HEK293T (cell line): ENCODE measurements at regions not wholly inside any gene's neighbourhood (a gene's known extent, or its start where the extent isn't known, plus 50 kb on each side); places are given as distances from the start of the nearest gene placed in this dataset.

Source experiments
- CTCF ChIA-PET: fragments of 350-600 bp; formaldehyde crosslinking; extraction: SDS; loops from one replicate; lab custom pipeline; 2021; ENCODE audit warnings: antibody characterized with exemption, inconsistent platforms; lab: Yijun Ruan, JAX
- POLR2A ChIA-PET: fragments of 350-600 bp; formaldehyde crosslinking; extraction: SDS; loops from one replicate; lab custom pipeline; 2020; ENCODE audit warnings: antibody characterized with exemption, inconsistent platforms; lab: Yijun Ruan, JAX
- DNase-seq: peaks from one replicate; pipeline ENCODE4 v3.0.0; 2012; ENCODE audit warnings: mixed read lengths; ENCODE audit errors: extremely low spot score
- ARNT ChIP-seq: fragments of 450-650 bp; IDR thresholded peaks from 2 replicates; pipeline ENCODE4 v1.6.1; 2017; ENCODE audit warnings: mild to moderate bottlenecking
- BHLHE40 ChIP-seq: fragments of 450-650 bp; IDR thresholded peaks from 2 replicates; pipeline ENCODE4 v1.6.1; 2016; ENCODE audit warnings: mild to moderate bottlenecking, moderate library complexity, borderline replicate concordance
- CTBP1 ChIP-seq: fragments of 450-650 bp; IDR thresholded peaks from 2 replicates; pipeline ENCODE4 v1.6.1; 2016; ENCODE audit warnings: borderline replicate concordance
- ELF4 ChIP-seq: fragments of 450-650 bp; IDR thresholded peaks from 2 replicates; pipeline ENCODE4 v1.6.1; 2017; ENCODE audit warnings: antibody characterized with exemption
- FOXA1 ChIP-seq: fragments of 450-650 bp; IDR thresholded peaks from 2 replicates; pipeline ENCODE4 v1.6.1; 2016; ENCODE audit warnings: mild to moderate bottlenecking
- FOXK2 ChIP-seq: fragments of 450-650 bp; IDR thresholded peaks from 2 replicates; pipeline ENCODE4 v1.6.1; 2016; ENCODE audit warnings: mild to moderate bottlenecking
- FOXM1 ChIP-seq: fragments of 450-650 bp; IDR thresholded peaks from 2 replicates; pipeline ENCODE4 v1.6.1; 2017; ENCODE audit warnings: mild to moderate bottlenecking, borderline replicate concordance
- HDGF ChIP-seq: fragments of 450-650 bp; IDR thresholded peaks from 2 replicates; pipeline ENCODE4 v1.6.1; 2017; ENCODE audit warnings: antibody characterized with exemption, borderline replicate concordance
- L3MBTL2 ChIP-seq: fragments of 450-650 bp; conservative IDR thresholded peaks from 2 replicates; pipeline ENCODE4 v1.6.1; 2016; ENCODE audit warnings: mild to moderate bottlenecking
- LEF1 ChIP-seq: fragments of 450-650 bp; IDR thresholded peaks from 2 replicates; pipeline ENCODE4 v1.6.1; 2017; ENCODE audit warnings: mild to moderate bottlenecking, borderline replicate concordance
- NFRKB ChIP-seq: fragments of 450-650 bp; IDR thresholded peaks from 2 replicates; pipeline ENCODE4 v1.6.1; 2016; ENCODE audit warnings: mild to moderate bottlenecking, moderate library complexity
- SP1 ChIP-seq: fragments of 450-650 bp; IDR thresholded peaks from 2 replicates; pipeline ENCODE4 v1.6.1; 2017
- SUZ12 ChIP-seq: fragments of 450-650 bp; IDR thresholded peaks from 2 replicates; pipeline ENCODE4 v1.6.1; 2016; ENCODE audit warnings: mild to moderate bottlenecking
- TARDBP ChIP-seq: fragments of 450-650 bp; IDR thresholded peaks from 2 replicates; pipeline ENCODE4 v1.6.1; 2016
- ZNF384 ChIP-seq: fragments of 450-650 bp; IDR thresholded peaks from 2 replicates; pipeline ENCODE4 v1.6.1; 2016
- TF ChIP-seq, protein P1 (sequence below): fragments of 450-650 bp; IDR thresholded peaks from 2 replicates; pipeline ENCODE4 v1.6.1; 2016

DNA sequence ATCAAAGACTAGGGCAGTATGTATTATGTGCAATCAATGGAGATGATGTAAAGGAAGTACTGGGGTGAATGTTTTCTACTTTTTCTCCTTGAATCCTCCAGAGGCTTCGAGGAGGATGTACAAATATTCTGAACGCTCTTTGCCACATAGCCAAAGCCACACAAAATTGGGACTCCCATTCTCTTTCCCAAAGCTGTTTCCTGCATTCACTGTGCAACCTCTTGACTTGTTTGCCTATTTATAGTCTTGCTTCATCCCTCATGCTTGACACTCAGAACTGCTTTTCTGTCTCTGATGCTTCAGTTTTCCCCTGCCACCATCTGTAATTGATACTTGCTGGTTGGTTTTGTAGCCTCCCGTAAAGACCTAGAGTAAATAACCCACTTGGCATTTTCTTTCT is 208.2 kb upstream of the RBMS1 start:
- DNase-seq: no peak
- ChIA-PET CTCF (no interaction called here), POLR2A (no interaction called here)
- TF ChIP-seq HDGF: no peak
- no peak for TF ChIP-seq SUZ12

DNA sequence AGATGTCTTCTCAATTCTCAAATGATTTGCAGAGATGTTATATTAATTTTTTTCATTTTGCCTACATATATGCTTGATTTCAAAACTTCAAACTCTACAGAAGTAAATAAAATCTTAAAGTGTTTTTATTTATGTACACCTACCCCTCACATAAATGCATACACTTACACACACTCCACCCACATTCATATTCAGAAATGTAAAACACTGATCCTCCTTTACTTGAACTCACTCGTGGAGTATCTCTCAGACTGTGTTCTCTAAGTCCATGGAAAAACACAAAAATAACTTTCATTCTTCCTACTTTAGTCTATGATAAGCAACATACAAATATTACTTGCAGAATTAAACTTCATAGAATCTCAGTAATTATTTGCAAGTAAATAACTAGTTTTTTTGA is 209.1 kb upstream of the RBMS1 start:
- CTCF ChIA-PET: no interaction called here

DNA sequence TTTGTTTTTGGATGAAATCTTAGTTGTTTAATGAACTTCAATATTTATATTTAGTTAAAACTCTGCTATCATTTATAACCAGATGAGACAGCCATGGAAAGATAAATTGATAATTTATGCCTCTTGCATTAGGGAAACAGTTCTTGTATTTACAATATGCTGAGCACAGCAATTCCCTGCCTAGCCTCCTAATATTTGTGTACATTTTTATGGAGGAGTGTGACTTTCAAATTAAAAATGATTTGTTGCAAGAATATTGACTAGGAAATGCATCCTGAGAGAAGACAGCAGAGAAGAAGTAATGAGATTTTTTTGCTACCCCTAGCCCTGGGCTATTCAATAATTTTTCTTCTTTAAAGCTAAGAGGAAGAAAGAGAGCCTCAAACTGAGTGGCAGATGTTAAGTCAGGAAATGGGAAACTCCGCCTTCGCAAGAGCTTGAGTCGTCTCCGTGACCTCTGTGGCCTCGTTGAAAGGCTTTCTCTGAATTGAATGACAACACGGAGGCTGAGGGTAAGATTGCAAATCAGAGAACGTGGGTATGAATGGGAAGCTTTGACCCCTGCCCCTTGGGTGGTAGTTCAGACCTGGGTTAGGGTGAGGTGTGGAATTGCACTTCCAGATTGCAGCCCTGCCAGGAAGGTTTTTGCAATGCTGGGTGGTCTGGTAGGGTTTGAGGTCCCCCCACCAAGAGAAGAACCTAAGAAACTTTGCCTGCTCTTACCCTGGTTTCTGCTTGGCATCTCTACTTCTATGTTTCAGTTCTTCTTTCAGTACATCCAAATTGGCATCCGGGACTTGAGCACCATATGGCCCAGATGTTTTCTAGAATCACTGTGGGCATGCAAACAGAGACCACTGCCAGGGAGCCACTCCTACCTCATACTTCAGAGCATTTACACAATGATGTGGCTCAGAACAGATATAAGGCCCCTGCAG is 210.3 kb upstream of the RBMS1 start:
- ChIA-PET CTCF (no interaction called here), POLR2A (no interaction called here)
- DNase-seq: no peak
- TF ChIP-seq ELF4 (no peak), NFRKB (no peak), FOXK2 (no peak), BHLHE40 (no peak), TARDBP (no peak), SUZ12 (no peak), L3MBTL2 (no peak), ZNF384 (no peak), SP1 (no peak), CTBP1 (no peak), LEF1 (no peak)
- TF ChIP-seq, protein P1, sequence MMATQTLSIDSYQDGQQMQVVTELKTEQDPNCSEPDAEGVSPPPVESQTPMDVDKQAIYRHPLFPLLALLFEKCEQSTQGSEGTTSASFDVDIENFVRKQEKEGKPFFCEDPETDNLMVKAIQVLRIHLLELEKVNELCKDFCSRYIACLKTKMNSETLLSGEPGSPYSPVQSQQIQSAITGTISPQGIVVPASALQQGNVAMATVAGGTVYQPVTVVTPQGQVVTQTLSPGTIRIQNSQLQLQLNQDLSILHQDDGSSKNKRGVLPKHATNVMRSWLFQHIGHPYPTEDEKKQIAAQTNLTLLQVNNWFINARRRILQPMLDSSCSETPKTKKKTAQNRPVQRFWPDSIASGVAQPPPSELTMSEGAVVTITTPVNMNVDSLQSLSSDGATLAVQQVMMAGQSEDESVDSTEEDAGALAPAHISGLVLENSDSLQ: no peak

More for the DNA sequence above, 209.1 kb upstream of the RBMS1 start:
- POLR2A ChIA-PET: no interaction called here
- DNase-seq: no peak
- TF ChIP-seq BHLHE40 (no peak), SP1 (no peak), CTBP1 (no peak), FOXK2 (no peak), LEF1 (no peak), ZNF384 (no peak), TARDBP (no peak)
- TF ChIP-seq, protein P1: no peak

DNA sequence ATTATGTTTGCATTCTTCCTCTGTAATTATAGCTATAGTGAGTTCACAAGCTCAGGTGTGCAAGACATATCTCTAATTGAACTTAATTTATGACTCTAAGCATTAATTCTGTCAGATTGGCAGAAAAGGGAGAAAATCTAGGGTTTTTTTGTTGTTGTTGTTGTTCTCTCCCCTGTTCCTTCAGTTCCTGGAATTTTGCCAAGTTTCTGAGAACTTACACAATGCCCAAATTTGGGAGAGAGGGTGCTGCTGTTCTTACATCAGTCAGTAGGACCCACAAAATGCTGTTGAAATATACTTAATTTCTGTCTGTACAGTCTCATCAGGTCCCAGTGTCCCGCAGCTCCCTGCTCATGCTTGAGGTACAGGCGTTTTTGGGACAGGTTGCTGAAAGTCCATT is 221.8 kb upstream of the RBMS1 start:
- TF ChIP-seq FOXK2 (no peak), LEF1 (no peak), FOXM1 (no peak), SUZ12 (no peak), FOXA1 (no peak), L3MBTL2 (no peak), ELF4 (no peak), CTBP1 (no peak), HDGF (no peak), BHLHE40 (no peak), SP1 (no peak), TARDBP (no peak), NFRKB (no peak), ARNT (no peak), ZNF384 (no peak)
- TF ChIP-seq, protein P1: no peak
- CTCF ChIA-PET: no interaction called here
- POLR2A ChIA-PET: no interaction called here
- DNase-seq: no peak

DNA sequence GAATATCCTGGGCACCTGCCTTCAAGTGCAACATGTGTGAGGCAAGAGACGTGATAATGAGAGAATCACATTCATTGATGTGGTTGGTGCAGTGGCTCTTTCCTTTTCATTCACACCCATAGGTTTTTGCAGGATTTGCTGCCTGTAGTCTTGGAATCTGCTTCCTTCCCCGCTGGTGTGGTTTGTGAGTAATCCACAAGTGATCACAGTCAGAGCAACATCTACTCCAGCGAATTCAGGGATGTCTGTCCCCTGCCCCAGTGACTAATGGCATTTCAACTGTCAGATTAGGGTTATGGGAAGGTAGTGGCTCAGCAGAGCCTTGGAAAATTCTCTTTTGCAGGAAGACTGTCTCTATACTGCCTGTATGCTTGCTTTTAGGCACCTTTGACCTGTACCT is 225.5 kb upstream of the RBMS1 start:
- DNase-seq: no peak
- POLR2A ChIA-PET: no interaction called here
- no peak for TF ChIP-seq LEF1
- TF ChIP-seq ZNF384: no peak
- no peak for TF ChIP-seq FOXA1
- no peak for TF ChIP-seq ELF4
- no peak for TF ChIP-seq L3MBTL2
- no peak for TF ChIP-seq FOXM1
- TF ChIP-seq HDGF: no peak
- no peak for TF ChIP-seq CTBP1
- TF ChIP-seq ARNT: no peak
- TF ChIP-seq, protein P1: no peak
- no peak for TF ChIP-seq NFRKB
- CTCF ChIA-PET: no interaction called here

DNA sequence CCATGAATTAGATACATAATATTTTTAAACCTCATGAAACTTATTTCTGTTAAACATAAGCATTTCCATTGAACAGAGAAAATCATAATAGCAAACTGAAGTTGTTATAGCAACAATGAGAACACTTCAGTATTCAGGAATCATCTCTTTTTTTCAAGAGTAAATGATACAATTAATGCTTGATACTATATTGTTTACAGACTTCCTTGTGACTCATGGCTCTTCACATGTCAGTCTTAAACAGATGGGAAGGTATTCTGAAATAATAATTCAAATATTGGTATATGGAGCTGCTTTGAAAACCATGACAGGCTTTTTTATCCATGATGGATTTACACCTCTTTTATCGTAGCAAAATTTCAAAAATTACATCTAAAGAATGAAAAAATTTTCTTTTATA is 226.5 kb upstream of the RBMS1 start:
- POLR2A ChIA-PET: no interaction called here
- TF ChIP-seq NFRKB (no peak), SP1 (no peak), FOXA1 (no peak), ZNF384 (no peak), HDGF (no peak), FOXM1 (no peak), CTBP1 (no peak), ARNT (no peak), TARDBP (no peak), L3MBTL2 (no peak), SUZ12 (no peak), ELF4 (no peak), FOXK2 (no peak), LEF1 (no peak), BHLHE40 (no peak)
- TF ChIP-seq, protein P1: no peak
- CTCF ChIA-PET: no interaction called here

More for the DNA sequence above, 226.5 kb upstream of the RBMS1 start:
- DNase-seq: no peak
